ENCODE measurements at regions not wholly inside any gene's neighbourhood (a gene's known extent, or its start where the extent isn't known, plus 50 kb on each side); places are given as distances from the start of the nearest gene placed in this dataset.

DNA sequence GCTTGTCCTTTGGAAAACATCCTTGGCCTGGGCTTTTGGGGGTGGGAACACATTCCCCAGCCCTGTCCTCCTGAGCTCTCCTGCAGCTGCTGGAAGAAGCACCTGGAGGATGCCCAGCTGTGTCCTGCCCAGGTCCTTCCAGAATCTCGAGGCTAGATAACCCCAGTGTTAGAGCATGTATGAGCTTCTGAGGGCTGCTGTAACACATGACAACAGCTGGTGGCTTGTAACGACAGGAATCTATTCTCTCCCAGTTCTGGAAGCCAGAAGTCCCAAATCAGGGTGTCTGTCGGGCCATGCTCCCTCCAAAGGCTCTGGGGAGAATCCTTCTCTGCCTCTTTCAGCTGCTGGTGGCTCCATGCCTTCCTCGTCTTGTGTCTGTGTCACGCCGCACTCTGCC lies 403.6 kb upstream of the C2CD4B start:
- TF ChIP-seq POLR2A (IDR thresholded peaks at IDR 0.05) (no peak), EP300 (IDR thresholded peaks at IDR 0.05) (no peak), POLR2AphosphoS5 (IDR thresholded peaks at IDR 0.05) (no peak)
- TF ChIP-seq, protein P1, sequence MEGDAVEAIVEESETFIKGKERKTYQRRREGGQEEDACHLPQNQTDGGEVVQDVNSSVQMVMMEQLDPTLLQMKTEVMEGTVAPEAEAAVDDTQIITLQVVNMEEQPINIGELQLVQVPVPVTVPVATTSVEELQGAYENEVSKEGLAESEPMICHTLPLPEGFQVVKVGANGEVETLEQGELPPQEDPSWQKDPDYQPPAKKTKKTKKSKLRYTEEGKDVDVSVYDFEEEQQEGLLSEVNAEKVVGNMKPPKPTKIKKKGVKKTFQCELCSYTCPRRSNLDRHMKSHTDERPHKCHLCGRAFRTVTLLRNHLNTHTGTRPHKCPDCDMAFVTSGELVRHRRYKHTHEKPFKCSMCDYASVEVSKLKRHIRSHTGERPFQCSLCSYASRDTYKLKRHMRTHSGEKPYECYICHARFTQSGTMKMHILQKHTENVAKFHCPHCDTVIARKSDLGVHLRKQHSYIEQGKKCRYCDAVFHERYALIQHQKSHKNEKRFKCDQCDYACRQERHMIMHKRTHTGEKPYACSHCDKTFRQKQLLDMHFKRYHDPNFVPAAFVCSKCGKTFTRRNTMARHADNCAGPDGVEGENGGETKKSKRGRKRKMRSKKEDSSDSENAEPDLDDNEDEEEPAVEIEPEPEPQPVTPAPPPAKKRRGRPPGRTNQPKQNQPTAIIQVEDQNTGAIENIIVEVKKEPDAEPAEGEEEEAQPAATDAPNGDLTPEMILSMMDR (IDR thresholded peaks at IDR 0.05) = no peak
- Histone ChIP-seq H3K9me3 (no peaks in the 10 kb centered on the region), H3K4me1 (peaks cover 22 to 56% (median 43%) of the 10 kb centered on the region in 4 donors), H3K27me3 (no peaks in the 10 kb centered on the region), H3K27ac (no peak overlapping the region), H3K36me3 (no peaks in the 10 kb centered on the region), H3K4me3 (no peak overlapping the region)
- intact Hi-C loops (cut with DNase I; ENCODE audit: low total_unique reads) = no loop called here
- WGBS, 5 donors = 88 to 97% (median 93%) methylated on average over 5 to 6 of the region's 6 CpGs
- DNase-seq = no peak

DNA sequence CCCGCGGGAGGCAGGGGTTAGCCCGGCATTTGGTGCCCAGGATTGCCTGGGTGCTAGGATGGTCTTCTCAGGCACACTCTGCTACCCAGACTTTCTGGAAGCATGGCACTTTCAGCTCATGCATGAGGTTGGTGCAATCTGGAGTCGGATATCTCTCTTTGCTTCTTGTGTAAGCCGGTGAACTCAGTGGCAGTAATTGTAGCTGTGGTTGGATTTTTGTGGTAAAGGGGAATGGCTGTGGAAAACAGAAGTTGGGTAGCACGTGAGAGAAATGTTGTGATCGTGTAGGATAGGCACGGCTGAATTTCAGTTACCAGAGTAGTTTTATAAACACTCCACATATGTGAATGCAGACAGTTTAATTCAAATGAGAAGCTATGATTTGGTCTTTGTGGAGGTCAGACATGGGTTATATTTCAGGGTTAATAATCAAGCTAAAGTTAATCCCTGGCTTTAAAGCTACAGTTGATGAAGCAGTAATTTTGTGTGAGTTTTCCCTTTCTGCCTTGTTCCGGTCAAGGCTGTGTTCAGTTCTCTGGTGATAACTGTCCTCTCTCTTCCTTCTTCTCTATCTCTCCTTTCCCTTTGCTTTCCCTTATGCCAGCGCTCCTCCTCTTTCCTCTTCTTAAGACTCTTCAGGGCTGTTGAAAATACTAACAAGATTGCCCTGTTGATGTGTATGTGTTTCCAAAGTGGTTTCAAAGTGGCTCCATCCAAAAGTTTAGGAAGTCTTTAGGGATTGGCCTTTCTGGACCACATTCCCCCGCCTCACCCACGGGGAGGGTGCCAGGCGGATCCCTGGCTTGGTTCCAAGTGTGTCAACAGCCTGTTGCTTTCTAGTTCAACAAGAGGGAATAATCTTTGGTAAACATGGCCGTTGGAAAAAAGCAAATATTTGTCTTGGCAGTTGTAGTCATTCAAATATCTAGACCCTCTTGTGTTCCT lies 404.6 kb upstream of the C2CD4B start:
- 35 to 51% (median 42%) methylated on average over 14 of the region's 14 CpGs for WGBS, 5 donors
- TF ChIP-seq, protein P1 (IDR thresholded peaks at IDR 0.05) = no peak
- TF ChIP-seq POLR2AphosphoS5 (IDR thresholded peaks at IDR 0.05) (peak in 2 of 3 donors; percentile 59 to 85), POLR2A (IDR thresholded peaks at IDR 0.05) (no peak), EP300 (IDR thresholded peaks at IDR 0.05) (no peak)
- DNase-seq = peak; percentile 92 to 94
- peak overlapping the region; percentile 27 to 67 (median 31) for H3K27ac ChIP-seq
- H3K9me3 ChIP-seq = no peaks in the 10 kb centered on the region
- intact Hi-C loops (cut with DNase I; ENCODE audit: low total_unique reads) = no loop called here
- peaks cover 22 to 49% (median 37%) of the 10 kb centered on the region in 4 donors for H3K4me1 ChIP-seq
- no peak overlapping the region for H3K4me3 ChIP-seq
- H3K36me3 ChIP-seq = no peaks in the 10 kb centered on the region
- H3K27me3 ChIP-seq = no peaks in the 10 kb centered on the region

DNA sequence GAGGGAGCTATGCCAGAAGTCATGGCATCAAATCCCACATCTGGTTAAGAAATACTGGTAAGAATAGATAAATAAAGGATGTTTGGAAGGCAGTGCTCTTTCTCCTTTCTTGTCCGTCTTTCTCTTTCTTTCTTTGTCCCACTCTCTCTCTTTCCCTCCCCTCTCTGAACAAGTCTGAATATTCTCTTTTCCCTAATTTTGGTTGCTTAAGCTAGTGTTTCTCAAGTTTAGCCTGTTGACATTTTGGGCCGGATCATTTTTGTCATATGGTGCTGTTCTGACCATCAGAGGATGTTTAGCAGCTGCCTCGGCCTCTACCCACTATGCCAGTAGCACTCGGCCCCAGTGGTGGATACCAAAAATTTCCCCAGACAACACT lies 405.3 kb upstream of the C2CD4B start:
- intact Hi-C loops (cut with DNase I; ENCODE audit: low total_unique reads) = no loop called here
- Histone ChIP-seq H3K4me3 (no peak overlapping the region), H3K27me3 (no peaks in the 10 kb centered on the region), H3K4me1 (peaks cover 19 to 43% (median 34%) of the 10 kb centered on the region in 4 donors), H3K36me3 (no peaks in the 10 kb centered on the region), H3K27ac (peak overlapping the region in 4 of 5 donors; percentile 27 to 67 (median 44)), H3K9me3 (no peaks in the 10 kb centered on the region)
- no peak for DNase-seq
- TF ChIP-seq, protein P1 (IDR thresholded peaks at IDR 0.05) = no peak
- TF ChIP-seq POLR2AphosphoS5 (IDR thresholded peaks at IDR 0.05) (no peak), EP300 (IDR thresholded peaks at IDR 0.05) (no peak), POLR2A (IDR thresholded peaks at IDR 0.05) (no peak)
- WGBS, 5 donors = 43 to 59% (median 47%) methylated on average over 4 of the region's 4 CpGs

DNA sequence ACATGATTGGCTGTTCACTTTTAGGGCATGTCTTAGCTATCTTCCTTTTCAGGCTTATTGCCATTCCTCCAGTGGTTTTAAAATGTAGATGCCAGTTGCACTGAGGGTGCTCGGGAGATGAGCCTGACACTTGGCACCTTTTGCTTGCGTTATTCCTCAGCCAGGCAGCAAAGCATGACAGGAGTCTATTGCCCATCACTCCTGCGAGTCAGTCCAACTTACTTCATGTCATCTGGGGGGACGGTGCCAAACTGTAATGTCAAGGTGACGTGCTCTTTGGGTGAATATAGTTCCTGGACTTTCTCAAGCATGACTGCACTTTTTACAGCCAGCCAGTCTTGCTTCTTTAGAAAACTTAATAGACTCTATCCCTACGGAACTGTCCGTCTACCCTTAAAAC lies 406.0 kb upstream of the C2CD4B start:
- 84 to 97% (median 96%) methylated on average over 7 of the region's 7 CpGs for WGBS, 5 donors
- H3K4me1 ChIP-seq = peaks cover 13 to 39% (median 32%) of the 10 kb centered on the region in 4 donors
- H3K27ac ChIP-seq = no peak overlapping the region
- no peaks in the 10 kb centered on the region for H3K36me3 ChIP-seq
- H3K27me3 ChIP-seq = no peaks in the 10 kb centered on the region
- intact Hi-C loops (cut with DNase I; ENCODE audit: low total_unique reads) = no loop called here
- no peaks in the 10 kb centered on the region for H3K9me3 ChIP-seq
- DNase-seq = no peak
- TF ChIP-seq, protein P1 (IDR thresholded peaks at IDR 0.05) = no peak
- no peak for TF ChIP-seq POLR2AphosphoS5 (IDR thresholded peaks at IDR 0.05)
- no peak for TF ChIP-seq EP300 (IDR thresholded peaks at IDR 0.05)
- TF ChIP-seq POLR2A (IDR thresholded peaks at IDR 0.05) = no peak
- H3K4me3 ChIP-seq = no peak overlapping the region
